PC-9 (cell line): ENCODE measurements at regions not wholly inside any gene's neighbourhood (a gene's known extent, or its start where the extent isn't known, plus 50 kb on each side); places are given as distances from the start of the nearest gene placed in this dataset.

ENCODE experiments used
- BruUV-seq: library from RNA; stranded (reverse); fragments of 400-500 nt; replicated peaks from 2 replicates; lab custom pipeline; 2021; lab: Mats Ljungman, UMichigan
- CTCF ChIA-PET: fragments of 300-600 bp; sonication (Branson Sonifier 250); formaldehyde crosslinking; loops from one replicate; lab custom pipeline; 2022; ENCODE audit warnings: antibody characterized with exemption; lab: Charles Lee
- POLR2A ChIA-PET: fragments of 300-600 bp; sonication (Branson Sonifier 250); formaldehyde crosslinking; loops from one replicate; lab custom pipeline; 2022; ENCODE audit warnings: antibody characterized with exemption; ENCODE audit not compliant: unreplicated experiment; lab: Charles Lee
- DNase-seq, 2 experiments: peaks; one replicate each; pipeline versions ENCODE4 v3.0.0 to v3.0.0-alpha.2; 2015 to 2022; ENCODE audit warnings: mixed read lengths in 1 of 2
- H2AFZ ChIP-seq: fragments of 200-600 bp; sonication (generic); 2 replicates; pipeline ENCODE4 v1.8.1; 2017; ENCODE audit warnings: antibody characterized with exemption
- H3F3A ChIP-seq: fragments of 200-600 bp; sonication (generic); 2 replicates; pipeline ENCODE4 v1.8.1; 2017; ENCODE audit warnings: antibody characterized with exemption, mild to moderate bottlenecking, low read depth; ENCODE audit not compliant: insufficient read depth
- H3K27ac ChIP-seq: fragments of 200-600 bp; sonication (generic); 2 replicates; pipeline ENCODE4 v1.6.1; 2016; ENCODE audit warnings: mixed run types
- H3K27me3 ChIP-seq: fragments of 200-600 bp; sonication (generic); 2 replicates; pipeline ENCODE4 v1.6.1; 2016; ENCODE audit warnings: low read depth, mixed run types; ENCODE audit not compliant: insufficient read depth
- H3K36me3 ChIP-seq: fragments of 200-600 bp; sonication (generic); 2 replicates; pipeline ENCODE4 v1.6.1; 2016; ENCODE audit warnings: low read depth, mixed run types
- H3K4me1 ChIP-seq: fragments of 200-600 bp; sonication (generic); replicated peaks from 2 replicates; pipeline ENCODE4 v1.6.1; 2016; ENCODE audit warnings: mixed run types; ENCODE audit not compliant: insufficient read depth
- H3K4me2 ChIP-seq: fragments of 200-600 bp; sonication (generic); 2 replicates; pipeline ENCODE4 v1.6.1; 2017; ENCODE audit warnings: mixed run types
- H3K4me3 ChIP-seq: fragments of 200-600 bp; sonication (generic); 2 replicates; pipeline ENCODE4 v1.6.1; 2016; ENCODE audit warnings: mixed run types
- H3K79me2 ChIP-seq: fragments of 200-600 bp; sonication (generic); 2 replicates; pipeline ENCODE4 v1.6.1; 2017; ENCODE audit warnings: low read depth, mixed run types
- H3K9me2 ChIP-seq: fragments of 200-600 bp; sonication (generic); 2 replicates; pipeline ENCODE4 v1.8.1; 2017; ENCODE audit warnings: mild to moderate bottlenecking; ENCODE audit not compliant: insufficient read depth
- H3K9me3 ChIP-seq: fragments of 200-600 bp; sonication (generic); 2 replicates; pipeline ENCODE4 v1.8.1; 2016; ENCODE audit warnings: low read depth; ENCODE audit not compliant: insufficient read depth
- H4K20me1 ChIP-seq: fragments of 200-600 bp; sonication (generic); 2 replicates; pipeline ENCODE4 v1.8.1; 2017; ENCODE audit not compliant: insufficient read depth
- EZH2 ChIP-seq: fragments of 200-600 bp; sonication (generic); IDR thresholded peaks from 2 replicates; pipeline ENCODE4 v1.8.0; 2017; ENCODE audit warnings: antibody characterized with exemption, low read depth
- intact Hi-C: fragments of 100-400 bp; cut with micrococcal nuclease; formaldehyde crosslinking; loops from one replicate; pipeline ENCODE4 v1.10.0; 2022; ENCODE audit not compliant: unreplicated experiment
- TF ChIP-seq, protein P1 (sequence below): fragments of 200-600 bp; sonication (generic); conservative IDR thresholded peaks from 2 replicates; pipeline ENCODE4 v1.6.1; 2017; ENCODE audit warnings: mixed run types, antibody characterized with exemption, mild to moderate bottlenecking, moderate library complexity

DNA sequence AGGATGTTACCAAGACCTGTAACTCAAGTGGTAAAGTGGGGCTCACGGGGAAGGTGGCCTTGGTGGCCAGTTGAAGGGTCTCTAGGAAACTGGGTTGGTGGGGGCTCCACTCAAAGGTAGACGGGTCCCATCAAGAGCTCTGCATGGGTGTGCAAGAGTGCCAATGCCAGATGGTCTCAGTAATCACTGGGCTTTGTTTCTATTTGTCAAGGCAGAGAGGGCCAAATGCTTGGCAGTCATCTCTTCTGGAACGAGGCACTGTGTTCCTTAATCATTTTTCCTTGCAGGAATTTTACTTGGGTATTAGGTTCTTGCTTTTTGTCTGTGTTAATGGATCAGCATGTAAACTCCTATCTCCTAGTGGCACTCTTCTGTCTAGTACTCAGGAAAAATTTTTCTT is 220.8 kb downstream of the DIRAS2 start:
- H3K79me2 ChIP-seq: no peaks in the 10 kb centered on the region
- H3K4me2 ChIP-seq: no peak overlapping the region
- intact Hi-C loops: no loop called here
- BruUV-seq: no TSS peak
- H3K9me3 ChIP-seq: no peaks in the 10 kb centered on the region; the same call in 1 of the 2 replicates
- H4K20me1 ChIP-seq: no peaks in the 10 kb centered on the region
- DNase-seq: no peak
- no peak overlapping the region for H3K4me3 ChIP-seq
- no peak overlapping the region for H3K27ac ChIP-seq
- no peak for TF ChIP-seq EZH2
- TF ChIP-seq, protein P1, sequence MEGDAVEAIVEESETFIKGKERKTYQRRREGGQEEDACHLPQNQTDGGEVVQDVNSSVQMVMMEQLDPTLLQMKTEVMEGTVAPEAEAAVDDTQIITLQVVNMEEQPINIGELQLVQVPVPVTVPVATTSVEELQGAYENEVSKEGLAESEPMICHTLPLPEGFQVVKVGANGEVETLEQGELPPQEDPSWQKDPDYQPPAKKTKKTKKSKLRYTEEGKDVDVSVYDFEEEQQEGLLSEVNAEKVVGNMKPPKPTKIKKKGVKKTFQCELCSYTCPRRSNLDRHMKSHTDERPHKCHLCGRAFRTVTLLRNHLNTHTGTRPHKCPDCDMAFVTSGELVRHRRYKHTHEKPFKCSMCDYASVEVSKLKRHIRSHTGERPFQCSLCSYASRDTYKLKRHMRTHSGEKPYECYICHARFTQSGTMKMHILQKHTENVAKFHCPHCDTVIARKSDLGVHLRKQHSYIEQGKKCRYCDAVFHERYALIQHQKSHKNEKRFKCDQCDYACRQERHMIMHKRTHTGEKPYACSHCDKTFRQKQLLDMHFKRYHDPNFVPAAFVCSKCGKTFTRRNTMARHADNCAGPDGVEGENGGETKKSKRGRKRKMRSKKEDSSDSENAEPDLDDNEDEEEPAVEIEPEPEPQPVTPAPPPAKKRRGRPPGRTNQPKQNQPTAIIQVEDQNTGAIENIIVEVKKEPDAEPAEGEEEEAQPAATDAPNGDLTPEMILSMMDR: no peak
- H3K4me1 ChIP-seq: peaks cover 7% of the 10 kb centered on the region; the same call in 1 of the 2 replicates
- no peaks in the 10 kb centered on the region for H3K9me2 ChIP-seq
- ChIA-PET CTCF (no interaction called here), POLR2A (no interaction called here)
- no peaks in the 10 kb centered on the region for H3K36me3 ChIP-seq
- no peak overlapping the region for H2AFZ ChIP-seq
- H3F3A ChIP-seq: no peaks in the 10 kb centered on the region
- H3K27me3 ChIP-seq: no peaks in the 10 kb centered on the region

DNA sequence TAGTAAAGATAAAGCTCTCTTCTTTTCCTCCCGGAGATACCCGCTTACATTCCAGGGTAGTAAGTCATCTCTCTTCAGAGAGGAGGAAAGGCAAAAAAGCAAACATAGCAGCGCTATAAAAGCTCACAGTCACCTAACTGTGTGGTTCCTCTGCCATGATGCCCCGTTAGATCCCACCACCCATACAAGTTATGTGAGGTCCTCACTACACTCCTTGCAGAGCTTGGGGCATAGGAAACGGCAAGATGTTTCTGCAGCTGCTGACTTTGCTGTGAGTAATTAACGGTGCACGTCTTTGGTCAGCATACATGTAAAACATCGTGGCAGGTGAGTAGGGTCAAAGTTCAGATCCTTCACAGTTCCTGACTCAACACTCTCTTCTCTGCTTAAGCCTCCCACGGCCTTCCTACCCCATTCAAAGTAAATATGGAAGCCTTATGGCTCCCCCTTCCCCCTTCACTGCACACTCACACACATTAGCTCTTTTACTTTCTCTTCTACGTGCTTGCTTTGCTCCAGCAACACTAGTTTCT is 218.9 kb downstream of the DIRAS2 start:
- ChIA-PET CTCF (interaction anchor here (0.6 kb wide), 1 partner anchor 197 kb away, joined by 3 read pairs; no protein-coding TSS in a partner anchor), POLR2A (interaction anchor here (0.6 to 0.7 kb wide), 3 partner anchors 17 to 96 kb away, joined by 3 to 4 read pairs (median 3); no protein-coding TSS in a partner anchor)
- DNase-seq: no peak
- Histone ChIP-seq H3F3A (no peaks in the 10 kb centered on the region), H4K20me1 (no peaks in the 10 kb centered on the region), H3K4me2 (no peak overlapping the region), H3K4me1 (peaks cover 7% of the 10 kb centered on the region; the same call in 1 of the 2 replicates), H3K79me2 (no peaks in the 10 kb centered on the region), H3K27ac (no peak overlapping the region), H3K4me3 (no peak overlapping the region), H3K36me3 (no peaks in the 10 kb centered on the region), H3K27me3 (no peaks in the 10 kb centered on the region), H3K9me3 (no peaks in the 10 kb centered on the region; the same call in 1 of the 2 replicates), H3K9me2 (no peaks in the 10 kb centered on the region), H2AFZ (no peak overlapping the region)
- no peak for TF ChIP-seq EZH2
- TF ChIP-seq, protein P1: no peak
- intact Hi-C loops: no loop called here
- no TSS peak for BruUV-seq

DNA sequence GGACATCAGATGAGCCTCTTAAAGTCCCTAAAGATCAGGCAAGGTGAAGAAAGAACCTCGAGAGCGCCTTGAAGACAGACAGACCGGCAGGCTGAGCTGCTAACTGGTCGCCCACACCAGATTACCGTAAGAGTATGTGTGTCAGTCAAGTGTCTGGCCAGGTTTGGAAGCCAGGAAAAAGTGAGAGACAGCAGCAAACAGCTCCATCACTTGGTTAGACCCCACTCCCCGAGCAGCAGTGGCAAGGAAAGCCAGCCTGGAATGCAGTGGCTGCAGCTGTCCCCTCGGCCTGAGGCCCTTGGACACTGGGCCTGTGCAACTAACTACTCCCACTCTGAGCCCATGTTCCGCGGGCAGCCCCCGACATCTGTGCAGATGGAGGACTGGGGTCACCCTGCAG is 214.1 kb downstream of the DIRAS2 start:
- H3K36me3 ChIP-seq: no peaks in the 10 kb centered on the region
- no peak overlapping the region for H3K4me3 ChIP-seq
- no TSS peak for BruUV-seq
- no peak for TF ChIP-seq EZH2
- DNase-seq: no peak
- intact Hi-C loops: no loop called here
- no peak overlapping the region for H3K27ac ChIP-seq
- peaks cover 24% of the 10 kb centered on the region for H3K4me1 ChIP-seq
- no peaks in the 10 kb centered on the region for H3K27me3 ChIP-seq
- POLR2A ChIA-PET: no interaction called here
- no peaks in the 10 kb centered on the region for H4K20me1 ChIP-seq
- CTCF ChIA-PET: no interaction called here
- no peak overlapping the region for H3K4me2 ChIP-seq
- H3F3A ChIP-seq: peaks cover 8% of the 10 kb centered on the region; the same call in 1 of the 2 replicates
- H3K79me2 ChIP-seq: no peaks in the 10 kb centered on the region
- H2AFZ ChIP-seq: no peak overlapping the region
- no peaks in the 10 kb centered on the region for H3K9me3 ChIP-seq
- H3K9me2 ChIP-seq: no peaks in the 10 kb centered on the region
